Activated T-cell treated with anti-CD3 and anti-CD28 coated beads, Interleukin-2, amount 50 U/mL, for 24 hours (primary cell): ENCODE measurements at regions not wholly inside any gene's neighbourhood (a gene's known extent, or its start where the extent isn't known, plus 50 kb on each side); places are given as distances from the start of the nearest gene placed in this dataset.

Experiments used
- DNase-seq: peaks from one replicate; pipeline ENCODE4 v3.0.0-alpha.2; 2020
- H3K27ac Mint-ChIP-seq: 2 replicates; pipeline ENCODE4 v1.8.0; 2020; ENCODE audit warnings: mild to moderate bottlenecking, mixed read lengths
- H3K27me3 Mint-ChIP-seq: 2 replicates; pipeline ENCODE4 v1.8.0; 2020; ENCODE audit warnings: mixed read lengths
- H3K36me3 Mint-ChIP-seq: 2 replicates; pipeline ENCODE4 v1.8.0; 2020; ENCODE audit warnings: low read depth, mixed read lengths
- H3K4me1 Mint-ChIP-seq: 2 replicates; pipeline ENCODE4 v1.8.0; 2020; ENCODE audit warnings: low read depth, mixed read lengths
- H3K4me3 Mint-ChIP-seq: 2 replicates; pipeline ENCODE4 v1.8.0; 2020; ENCODE audit warnings: mild to moderate bottlenecking, moderate library complexity, mixed read lengths
- H3K9me3 Mint-ChIP-seq: 2 replicates; pipeline ENCODE4 v1.8.0; 2020; ENCODE audit warnings: mixed read lengths

DNA sequence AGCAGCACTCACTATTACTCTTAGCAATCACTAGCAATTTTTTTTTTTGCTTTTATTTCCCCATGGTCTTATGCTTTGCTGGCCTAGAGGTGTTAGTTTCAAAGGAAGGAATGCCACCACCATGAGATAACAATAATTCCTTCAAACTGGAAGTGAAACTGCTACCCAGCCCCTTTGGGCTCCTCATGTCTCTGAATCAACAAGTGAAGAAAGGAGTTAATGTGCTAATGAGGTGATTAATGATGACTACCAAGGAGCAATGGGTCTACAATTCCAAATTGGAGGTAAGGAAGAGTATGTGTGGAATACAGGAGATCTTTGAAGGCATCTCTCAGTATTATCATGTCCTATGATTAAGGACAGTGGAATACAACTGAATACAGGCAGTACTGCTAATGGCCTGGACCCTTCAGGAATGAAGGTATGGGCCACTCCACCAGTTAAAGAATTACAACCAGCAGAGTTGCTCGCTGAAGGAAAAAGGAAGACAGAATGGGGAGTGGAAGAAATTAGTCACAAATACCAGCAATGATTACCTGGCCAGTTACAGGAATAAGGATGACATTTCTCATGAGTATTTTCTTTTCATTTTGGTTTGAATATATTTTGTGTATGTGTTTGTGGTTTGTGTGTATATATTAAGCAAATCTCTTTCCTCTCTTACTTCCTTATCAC, 652.9 kb downstream of the ADGRL2 start:
- H3K27ac Mint-ChIP-seq, result no peak overlapping the region
- no peaks in the 10 kb centered on the region for H3K27me3 Mint-ChIP-seq
- H3K4me1 Mint-ChIP-seq, result peaks cover 3% of the 10 kb centered on the region
- peaks cover 8% of the 10 kb centered on the region for H3K9me3 Mint-ChIP-seq
- no peaks in the 10 kb centered on the region for H3K36me3 Mint-ChIP-seq
- no peak for DNase-seq
- H3K4me3 Mint-ChIP-seq, result no peak overlapping the region

- Mint-ChIP-seq H3K36me3 (no peaks in the 10 kb centered on the region), H3K9me3 (peaks cover 4% of the 10 kb centered on the region), H3K27ac (no peak overlapping the region)
Observed at GRCh38 chr1:82452096-82452495, 651.4 kb downstream of the ADGRL2 start.

DNA sequence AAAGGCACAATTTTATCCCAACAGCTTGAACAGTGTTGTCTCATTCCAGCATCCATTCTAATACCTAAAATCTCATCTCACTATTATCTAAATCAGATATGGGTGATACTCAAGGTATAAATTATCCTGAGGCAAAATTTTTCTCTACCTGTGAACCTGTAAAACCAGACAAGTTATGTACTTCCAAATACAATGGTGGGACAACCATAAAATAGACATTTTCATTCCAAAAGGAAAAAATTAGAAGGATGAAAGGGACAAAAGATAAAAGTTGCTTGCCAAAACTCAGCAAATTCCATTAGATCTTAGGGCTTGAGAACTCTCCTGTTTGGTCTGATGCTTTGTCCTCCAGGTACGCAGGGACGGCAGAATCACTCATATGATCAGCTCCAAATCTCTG, 650.5 kb downstream of the ADGRL2 start:
- H3K36me3 Mint-ChIP-seq, result no peaks in the 10 kb centered on the region
- peaks cover 4% of the 10 kb centered on the region for H3K9me3 Mint-ChIP-seq
- no peak overlapping the region for H3K27ac Mint-ChIP-seq
- no peaks in the 10 kb centered on the region for H3K27me3 Mint-ChIP-seq
- peaks cover 3% of the 10 kb centered on the region for H3K4me1 Mint-ChIP-seq
- H3K4me3 Mint-ChIP-seq, result no peak overlapping the region
- DNase-seq, result no peak

More at GRCh38 chr1:82452096-82452495, 651.4 kb downstream of the ADGRL2 start:
- no peaks in the 10 kb centered on the region for H3K27me3 Mint-ChIP-seq
- H3K4me3 Mint-ChIP-seq, result no peak overlapping the region
- H3K4me1 Mint-ChIP-seq, result peaks cover 3% of the 10 kb centered on the region
- no peak for DNase-seq

DNA sequence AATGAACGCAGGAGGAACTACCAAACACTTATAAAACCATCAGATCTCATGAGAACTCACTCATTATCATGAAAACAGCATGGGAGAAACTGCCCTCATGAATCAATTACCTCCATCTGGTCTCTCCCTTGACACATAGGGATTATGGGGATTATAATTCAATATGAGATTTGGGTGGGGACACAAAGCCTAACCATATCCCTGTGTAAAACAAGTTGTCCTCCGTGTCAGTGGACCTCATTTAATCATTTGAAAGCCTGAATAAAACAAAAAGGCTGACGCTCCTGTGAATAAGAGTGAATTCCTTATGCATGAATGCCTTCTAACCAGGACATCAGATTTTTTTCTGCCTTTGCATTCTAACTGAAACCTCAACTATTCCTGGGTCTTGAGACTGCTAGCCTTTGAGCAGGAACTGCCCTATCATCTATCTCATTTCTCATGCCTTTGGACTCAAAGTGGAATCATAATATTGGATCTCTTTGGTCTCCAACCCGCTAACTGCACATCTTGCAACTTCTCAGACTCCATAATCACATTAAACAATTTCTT, 648.8 kb downstream of the ADGRL2 start:
- Mint-ChIP-seq H3K27ac (no peak overlapping the region), H3K36me3 (no peaks in the 10 kb centered on the region), H3K4me3 (no peak overlapping the region), H3K4me1 (no peaks in the 10 kb centered on the region), H3K9me3 (peaks cover 4% of the 10 kb centered on the region), H3K27me3 (no peaks in the 10 kb centered on the region)
- no peak for DNase-seq

DNA sequence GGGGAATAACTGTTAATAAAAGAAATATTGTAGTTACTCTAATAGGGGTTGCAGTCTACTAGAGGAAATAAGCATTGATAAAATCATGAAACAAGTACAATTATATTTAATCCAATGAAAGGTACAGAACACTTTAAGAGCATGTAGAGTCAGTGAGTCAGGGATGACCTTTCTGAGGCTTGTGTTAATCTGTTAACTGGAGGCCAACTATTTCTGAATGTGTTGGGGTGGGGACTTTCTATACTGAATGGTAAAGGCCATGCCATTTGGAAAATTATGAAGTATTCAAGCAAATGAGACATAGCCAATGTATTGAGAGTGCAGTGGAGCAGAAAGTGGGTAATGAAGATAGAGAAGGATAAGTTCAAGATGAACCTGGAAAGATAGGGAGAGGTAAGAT, 646.2 kb downstream of the ADGRL2 start:
- no peaks in the 10 kb centered on the region for H3K4me1 Mint-ChIP-seq
- H3K4me3 Mint-ChIP-seq, result no peak overlapping the region
- no peaks in the 10 kb centered on the region for H3K36me3 Mint-ChIP-seq
- H3K9me3 Mint-ChIP-seq, result no peaks in the 10 kb centered on the region
- DNase-seq, result no peak
- no peak overlapping the region for H3K27ac Mint-ChIP-seq
- no peaks in the 10 kb centered on the region for H3K27me3 Mint-ChIP-seq

GRCh38 chr1:82446236-82446635, 645.5 kb downstream of the ADGRL2 start:
- Mint-ChIP-seq H3K4me3 (no peak overlapping the region), H3K27ac (no peak overlapping the region), H3K36me3 (no peaks in the 10 kb centered on the region), H3K27me3 (no peaks in the 10 kb centered on the region), H3K4me1 (no peaks in the 10 kb centered on the region), H3K9me3 (no peaks in the 10 kb centered on the region)
- no peak for DNase-seq

DNA sequence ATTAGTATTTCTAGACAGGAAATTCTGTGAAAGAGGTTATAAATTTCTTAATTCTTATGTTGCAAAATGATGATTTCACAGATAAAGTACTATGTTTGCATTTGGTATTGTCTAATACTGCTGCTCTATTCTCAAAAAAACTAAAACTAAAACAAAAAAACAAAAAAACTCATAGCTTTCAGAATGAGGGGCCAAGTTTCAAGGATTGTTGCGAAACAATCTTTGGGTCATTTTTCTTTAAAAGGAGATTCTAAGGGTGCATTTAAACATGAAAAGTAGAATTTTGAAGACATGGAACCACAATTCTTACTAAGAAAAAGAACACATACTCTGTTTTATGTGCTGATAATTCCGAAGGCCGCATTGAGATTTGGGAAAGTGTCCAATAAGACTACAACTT, 645.1 kb downstream of the ADGRL2 start:
- Mint-ChIP-seq H3K36me3 (no peaks in the 10 kb centered on the region), H3K4me3 (no peak overlapping the region), H3K9me3 (no peaks in the 10 kb centered on the region), H3K27ac (no peak overlapping the region), H3K27me3 (no peaks in the 10 kb centered on the region), H3K4me1 (no peaks in the 10 kb centered on the region)
- DNase-seq, result no peak

DNA sequence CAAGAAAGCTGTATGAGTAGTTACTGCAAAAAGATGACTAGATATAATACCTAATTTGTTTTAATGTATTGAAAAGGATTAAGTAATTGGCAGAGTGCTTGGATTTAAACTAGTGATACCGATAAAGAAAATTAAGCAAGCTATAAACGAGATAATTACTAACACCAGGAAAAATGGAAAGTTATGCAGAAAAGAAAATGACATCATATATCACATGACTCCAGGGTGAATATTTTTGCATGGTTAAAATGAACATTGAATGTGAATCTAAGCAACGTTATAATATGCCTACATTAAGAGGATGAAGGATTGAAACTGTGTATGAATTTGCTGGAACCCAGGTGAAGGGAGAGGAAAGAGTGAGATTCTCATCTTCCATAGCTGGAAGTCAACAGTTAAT, 644.4 kb downstream of the ADGRL2 start:
- no peak overlapping the region for H3K27ac Mint-ChIP-seq
- H3K4me3 Mint-ChIP-seq, result no peak overlapping the region
- no peak for DNase-seq

DNA sequence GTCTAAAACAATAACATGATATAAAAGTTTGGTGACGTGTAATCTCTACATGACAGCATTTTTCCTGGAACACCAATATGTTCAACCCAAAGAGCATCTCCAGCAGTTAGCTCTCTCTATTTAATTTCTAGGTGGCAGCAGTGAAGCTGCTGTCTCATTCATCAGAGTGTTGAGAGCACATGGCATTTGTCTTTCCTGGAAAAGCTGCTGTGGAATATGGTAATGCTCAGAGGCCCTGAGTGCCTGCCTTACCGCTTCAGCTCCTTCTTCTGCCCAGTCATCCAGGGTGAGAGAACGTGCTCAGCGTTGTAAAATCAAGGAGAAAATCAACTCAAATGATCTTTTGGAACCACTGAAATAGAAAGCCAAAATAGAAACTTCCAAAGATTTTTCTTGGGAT, 640.7 kb downstream of the ADGRL2 start:
- H3K4me3 Mint-ChIP-seq, result no peak overlapping the region
- no peaks in the 10 kb centered on the region for H3K36me3 Mint-ChIP-seq
- H3K27ac Mint-ChIP-seq, result no peak overlapping the region
- no peaks in the 10 kb centered on the region for H3K27me3 Mint-ChIP-seq
- no peak for DNase-seq
- H3K4me1 Mint-ChIP-seq, result no peaks in the 10 kb centered on the region
- H3K9me3 Mint-ChIP-seq, result no peaks in the 10 kb centered on the region

More for the DNA sequence above, 644.4 kb downstream of the ADGRL2 start:
- no peaks in the 10 kb centered on the region for H3K9me3 Mint-ChIP-seq
- no peaks in the 10 kb centered on the region for H3K4me1 Mint-ChIP-seq
- no peaks in the 10 kb centered on the region for H3K27me3 Mint-ChIP-seq
- H3K36me3 Mint-ChIP-seq, result no peaks in the 10 kb centered on the region

DNA sequence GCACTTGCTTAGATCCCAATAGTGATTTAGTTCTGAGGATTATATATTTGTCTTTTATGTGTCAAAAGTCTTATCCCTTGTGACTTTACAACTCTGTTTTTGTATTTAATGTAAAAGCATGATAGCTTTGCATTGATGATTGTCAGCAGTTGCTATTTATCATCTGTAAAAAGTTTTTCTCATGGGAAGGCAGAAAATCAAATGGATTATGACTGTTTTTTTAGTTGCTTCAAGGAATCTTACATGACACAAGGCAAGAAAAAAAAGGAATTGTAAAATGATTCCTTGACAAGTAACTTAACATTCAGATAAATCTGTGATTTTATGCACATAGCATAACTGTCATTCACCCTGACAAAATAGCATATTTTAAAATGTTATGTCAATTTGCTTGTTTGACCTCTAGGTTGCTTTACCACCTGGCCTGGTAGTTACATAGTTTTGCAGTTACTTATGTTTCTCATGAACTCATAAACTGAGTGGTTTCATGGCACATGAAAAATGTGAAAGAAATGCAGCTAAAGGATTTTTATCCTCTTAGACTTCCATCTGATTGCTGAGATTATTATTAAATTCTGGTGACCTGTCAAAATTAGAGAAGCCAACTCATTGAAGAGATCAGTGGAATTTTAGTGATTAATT, 622.6 kb downstream of the ADGRL2 start:
- H3K4me3 Mint-ChIP-seq, result no peak overlapping the region
- no peaks in the 10 kb centered on the region for H3K4me1 Mint-ChIP-seq
- no peaks in the 10 kb centered on the region for H3K36me3 Mint-ChIP-seq
- no peak for DNase-seq
- H3K27ac Mint-ChIP-seq, result no peak overlapping the region
- no peaks in the 10 kb centered on the region for H3K9me3 Mint-ChIP-seq
- H3K27me3 Mint-ChIP-seq, result no peaks in the 10 kb centered on the region

DNA sequence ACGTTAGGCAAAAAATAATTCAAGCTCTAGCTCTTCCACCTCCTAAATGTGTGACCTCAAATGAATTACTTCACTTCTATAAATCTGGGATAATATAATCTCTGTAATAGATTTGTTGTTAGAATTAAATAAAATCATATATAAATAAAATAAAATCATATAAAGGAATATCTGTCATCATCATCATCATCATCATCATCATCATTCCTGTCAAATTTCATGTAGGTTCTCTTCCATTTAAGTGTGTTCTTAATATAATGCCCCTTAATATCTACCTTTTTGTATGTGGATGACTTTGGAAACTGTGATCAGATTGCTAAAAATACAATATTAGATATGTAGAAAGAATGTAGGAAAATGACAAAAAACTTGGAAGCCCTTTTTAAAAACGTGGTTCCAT, 621.0 kb downstream of the ADGRL2 start:
- DNase-seq, result no peak
- Mint-ChIP-seq H3K27me3 (no peaks in the 10 kb centered on the region), H3K27ac (no peak overlapping the region), H3K4me3 (no peak overlapping the region), H3K36me3 (no peaks in the 10 kb centered on the region), H3K9me3 (no peaks in the 10 kb centered on the region), H3K4me1 (no peaks in the 10 kb centered on the region)

DNA sequence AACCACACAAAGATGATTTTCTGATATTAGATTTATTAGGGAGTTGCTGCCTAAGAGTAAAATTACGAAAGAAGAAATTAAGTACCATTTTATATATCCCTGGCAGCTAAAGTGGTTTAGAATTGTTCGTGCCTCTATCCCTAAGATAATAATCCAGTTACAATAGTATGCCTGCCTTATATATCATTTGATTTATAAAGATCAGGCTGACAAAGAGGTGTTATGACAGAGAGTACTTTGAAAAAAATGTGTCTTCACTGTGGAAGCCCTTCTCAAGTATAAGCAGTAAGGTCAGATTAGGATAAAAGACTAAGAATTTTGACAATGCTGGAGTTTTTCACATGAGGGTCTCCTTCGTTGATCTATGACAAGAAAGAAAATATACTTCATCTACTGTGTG, 619.9 kb downstream of the ADGRL2 start:
- DNase-seq, result no peak
- Mint-ChIP-seq H3K27ac (no peak overlapping the region), H3K4me3 (no peak overlapping the region), H3K27me3 (no peaks in the 10 kb centered on the region), H3K36me3 (no peaks in the 10 kb centered on the region), H3K4me1 (no peaks in the 10 kb centered on the region), H3K9me3 (no peaks in the 10 kb centered on the region)

DNA sequence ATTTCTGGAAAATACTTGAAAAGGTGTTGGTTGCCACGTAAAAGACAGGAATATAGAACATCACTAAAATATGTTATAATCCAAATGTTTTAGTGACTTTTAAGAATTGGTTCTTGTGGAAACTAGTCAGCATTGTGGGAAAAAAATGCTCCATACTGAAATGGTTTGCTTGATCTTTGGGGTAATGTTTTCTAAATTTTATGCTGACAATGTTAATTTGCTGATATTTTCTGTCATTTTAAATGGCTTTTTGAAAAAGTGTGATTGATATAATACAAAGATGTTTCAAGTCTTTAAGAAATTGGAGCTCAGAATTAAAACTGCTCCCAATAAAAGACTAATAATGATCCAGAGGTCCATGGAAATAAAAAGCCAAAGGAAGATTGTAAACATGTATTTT, 610.9 kb downstream of the ADGRL2 start:
- Mint-ChIP-seq H3K36me3 (no peaks in the 10 kb centered on the region), H3K9me3 (no peaks in the 10 kb centered on the region), H3K4me3 (no peak overlapping the region), H3K4me1 (no peaks in the 10 kb centered on the region), H3K27me3 (no peaks in the 10 kb centered on the region), H3K27ac (no peak overlapping the region)
- no peak for DNase-seq

GRCh38 chr1:82405333-82405732, 604.6 kb downstream of the ADGRL2 start:
- DNase-seq, result no peak
- H3K27me3 Mint-ChIP-seq, result no peaks in the 10 kb centered on the region
- no peaks in the 10 kb centered on the region for H3K36me3 Mint-ChIP-seq
- H3K27ac Mint-ChIP-seq, result no peak overlapping the region
- no peaks in the 10 kb centered on the region for H3K9me3 Mint-ChIP-seq
- H3K4me3 Mint-ChIP-seq, result no peak overlapping the region
- H3K4me1 Mint-ChIP-seq, result no peaks in the 10 kb centered on the region

- H3K27me3 Mint-ChIP-seq, result no peaks in the 10 kb centered on the region
- no peak overlapping the region for H3K27ac Mint-ChIP-seq
- H3K4me1 Mint-ChIP-seq, result no peaks in the 10 kb centered on the region
- H3K9me3 Mint-ChIP-seq, result no peaks in the 10 kb centered on the region
- no peak for DNase-seq
- no peak overlapping the region for H3K4me3 Mint-ChIP-seq
- H3K36me3 Mint-ChIP-seq, result no peaks in the 10 kb centered on the region
Observed at GRCh38 chr1:82401116-82401515, 600.4 kb downstream of the ADGRL2 start.
